Right cardiac atrium (tissue), 5 donors: ENCODE measurements at regions not wholly inside any gene's neighbourhood (a gene's known extent, or its start where the extent isn't known, plus 50 kb on each side); places are given as distances from the start of the nearest gene placed in this dataset.
"Not testable (repeated sequence)": the region's sequence is repeated elsewhere in the genome, so short reads cannot be mapped to it uniquely, and the experiment has no call there.

Source experiments
- ATAC-seq, 2 donors: fragments of 200-7000 bp; cut with Tn5 transposase; one replicate each; pipeline versions ENCODE4 v1.8.0 to v1.9.1; 2020; ENCODE audit warnings: moderate library complexity in 2 of 2, mild to moderate bottlenecking in 1 of 2
- DNase-seq, 3 donors: peaks; one replicate each; pipeline ENCODE4 v3.0.0-alpha.2; 2020
- H3K27ac ChIP-seq: one replicate; pipeline ENCODE4 v1.5.1; 2013; ENCODE audit warnings: mild to moderate bottlenecking, low read length, control low read depth, moderate library complexity
- H3K27me3 ChIP-seq: one replicate; pipeline ENCODE4 v1.6.1; 2013; ENCODE audit not compliant: control insufficient read depth, insufficient read depth
- H3K4me1 ChIP-seq: one replicate; pipeline ENCODE4 v1.6.1; 2013; ENCODE audit warnings: low read length; ENCODE audit not compliant: control insufficient read depth, insufficient read depth
- H3K4me3 ChIP-seq: one replicate; pipeline ENCODE4 v1.5.1; 2013; ENCODE audit warnings: low read length, control low read depth
- H3K9me3 ChIP-seq: one replicate; pipeline ENCODE4 v1.6.1; 2013; ENCODE audit warnings: low read length; ENCODE audit not compliant: control insufficient read depth
- WGBS: extraction: QIAGEN DNeasy Blood & Tissue Kit; methylation state at CpG from one replicate; pipeline ENCODE4 v1.1.7; 2013; 5-methylcytosine and 5-hydroxymethylcytosine counted together
- intact Hi-C, 4 donors: fragments of 100-400 bp; cut with DNase I; formaldehyde crosslinking; loops; one replicate each; pipeline versions ENCODE4 v1.11.0 to v1.14.0; 2022 to 2023
- donor health status: healthy with polysubstance abuse.
- donor health status: DM: no; HTN: yes; CAD: no.
- donor health status: DM: no; HTN: no; CAD: no.
- donor health status: DM: no; HTN: yes; CAD: no; lungs with severe emphysema.
- donor health status: DM: yes; HTN: yes; CAD: no.

DNA sequence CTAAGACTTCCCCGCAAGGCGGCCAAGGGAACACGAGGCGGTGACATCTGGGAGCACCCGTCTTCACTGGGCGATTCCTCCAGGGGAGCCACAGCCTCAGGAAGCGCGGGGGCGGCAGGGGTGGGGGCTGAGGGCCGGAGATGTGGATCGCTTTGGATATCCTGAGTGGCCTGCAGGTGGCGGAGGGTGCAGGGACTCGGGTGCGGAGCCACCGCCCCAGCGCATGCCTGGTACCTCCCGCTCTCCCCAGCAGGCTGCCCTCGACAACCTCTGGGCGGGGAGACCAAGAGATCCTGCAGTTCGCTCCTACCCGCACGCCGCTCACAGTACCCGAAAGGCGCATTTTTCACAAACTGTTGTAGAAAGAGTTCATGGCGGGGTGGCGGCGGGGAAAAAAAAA, 201.4 kb upstream of the PRKX start:
- ATAC-seq, H3K4me1 ChIP-seq, H3K4me3 ChIP-seq, H3K27ac ChIP-seq, H3K9me3 ChIP-seq, intact Hi-C loops, DNase-seq, H3K27me3 ChIP-seq: not testable (repeated sequence)
- no CpG with 5 or more reads among the region's 28 CpGs for WGBS

- H3K4me3 ChIP-seq, ATAC-seq, H3K4me1 ChIP-seq, H3K27me3 ChIP-seq, intact Hi-C loops, H3K9me3 ChIP-seq, DNase-seq, H3K27ac ChIP-seq: not testable (repeated sequence)
- no CpG with 5 or more reads among the region's 13 CpGs for WGBS
Observed at GRCh38 chrX:3914059-3914458, 200.6 kb upstream of the PRKX start.

DNA sequence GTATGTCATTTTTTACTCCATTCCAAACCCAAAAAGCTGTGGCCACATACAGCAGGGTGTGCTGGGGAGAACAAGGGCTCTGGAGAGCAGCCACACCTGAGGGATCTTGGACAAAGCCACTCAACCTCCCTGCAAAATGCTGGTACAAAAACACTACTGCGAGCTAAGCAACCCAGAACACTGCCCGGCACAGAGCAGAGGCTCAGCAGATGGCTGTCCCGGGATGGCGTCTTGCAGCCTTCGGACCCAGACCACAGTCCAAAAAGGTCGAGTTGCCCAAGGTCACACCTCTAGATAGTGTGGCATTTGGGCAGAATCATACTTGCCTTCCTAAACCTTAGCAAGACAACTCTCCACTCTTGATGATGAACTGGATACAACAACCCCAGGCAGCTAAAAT, 197.6 kb upstream of the PRKX start:
- intact Hi-C loops, H3K27me3 ChIP-seq, DNase-seq, H3K4me3 ChIP-seq, H3K27ac ChIP-seq, ATAC-seq, H3K4me1 ChIP-seq, H3K9me3 ChIP-seq: not testable (repeated sequence)
- WGBS, result no CpG with 5 or more reads among the region's 6 CpGs

GRCh38 chrX:3910611-3911010, 197.2 kb upstream of the PRKX start:
- ATAC-seq, intact Hi-C loops, DNase-seq, H3K9me3 ChIP-seq, H3K4me3 ChIP-seq, H3K27me3 ChIP-seq, H3K4me1 ChIP-seq, H3K27ac ChIP-seq: not testable (repeated sequence)
- no CpG with 5 or more reads among the region's 5 CpGs for WGBS

GRCh38 chrX:3905522-3906258, 192.2 kb upstream of the PRKX start:
- DNase-seq, H3K9me3 ChIP-seq, H3K27me3 ChIP-seq, H3K4me3 ChIP-seq, intact Hi-C loops, H3K4me1 ChIP-seq, H3K27ac ChIP-seq, ATAC-seq: not testable (repeated sequence)
- WGBS, result 97% methylated on average over 3 of the region's 19 CpGs

GRCh38 chrX:3902222-3902621, 188.8 kb upstream of the PRKX start:
- ATAC-seq, intact Hi-C loops, H3K27me3 ChIP-seq, H3K4me3 ChIP-seq, H3K9me3 ChIP-seq, H3K4me1 ChIP-seq, H3K27ac ChIP-seq: not testable (repeated sequence)
- WGBS, result 98% methylated on average over 5 of the region's 11 CpGs
- peak in 1 of 3 donors; percentile 3 for DNase-seq

GRCh38 chrX:3896755-3897154, 183.3 kb upstream of the PRKX start:
- H3K9me3 ChIP-seq, H3K27me3 ChIP-seq, intact Hi-C loops, ATAC-seq, H3K27ac ChIP-seq, DNase-seq, H3K4me3 ChIP-seq, H3K4me1 ChIP-seq: not testable (repeated sequence)
- WGBS, result no CpG with 5 or more reads among the region's 4 CpGs

- DNase-seq, H3K4me1 ChIP-seq, H3K9me3 ChIP-seq, H3K4me3 ChIP-seq, intact Hi-C loops, H3K27ac ChIP-seq, ATAC-seq, H3K27me3 ChIP-seq: not testable (repeated sequence)
- WGBS, result no CpG with 5 or more reads among the region's 5 CpGs
Observed at GRCh38 chrX:3882553-3882920, 169.1 kb upstream of the PRKX start.

GRCh38 chrX:3881898-3882552, 168.6 kb upstream of the PRKX start:
- H3K27ac ChIP-seq, H3K9me3 ChIP-seq, DNase-seq, intact Hi-C loops, H3K27me3 ChIP-seq, H3K4me1 ChIP-seq, H3K4me3 ChIP-seq: not testable (repeated sequence)
- ATAC-seq, result peak; percentile 69 to 95
- no CpG with 5 or more reads among the region's 91 CpGs for WGBS

- intact Hi-C loops, H3K27ac ChIP-seq, H3K4me1 ChIP-seq, H3K27me3 ChIP-seq, H3K4me3 ChIP-seq, DNase-seq, H3K9me3 ChIP-seq: not testable (repeated sequence)
- no CpG with 5 or more reads among the region's 63 CpGs for WGBS
- ATAC-seq, result peak in 1 of 2 donors; percentile 43
Observed at GRCh38 chrX:3881255-3881895, 167.9 kb upstream of the PRKX start.

DNA sequence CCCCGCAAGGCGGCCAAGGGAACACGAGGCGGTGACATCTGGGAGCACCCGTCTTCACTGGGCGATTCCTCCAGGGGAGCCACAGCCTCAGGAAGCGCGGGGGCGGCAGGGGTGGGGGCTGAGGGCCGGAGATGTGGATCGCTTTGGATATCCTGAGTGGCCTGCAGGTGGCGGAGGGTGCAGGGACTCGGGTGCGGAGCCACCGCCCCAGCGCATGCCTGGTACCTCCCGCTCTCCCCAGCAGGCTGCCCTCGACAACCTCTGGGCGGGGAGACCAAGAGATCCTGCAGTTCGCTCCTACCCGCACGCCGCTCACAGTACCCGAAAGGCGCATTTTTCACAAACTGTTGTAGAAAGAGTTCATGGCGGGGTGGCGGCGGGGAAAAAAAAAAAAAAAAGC, 162.9 kb upstream of the PRKX start:
- no CpG with 5 or more reads among the region's 28 CpGs for WGBS
- H3K27ac ChIP-seq, intact Hi-C loops: not testable (repeated sequence)

More for the DNA sequence above, 162.9 kb upstream of the PRKX start:
- H3K4me3 ChIP-seq, H3K27me3 ChIP-seq, H3K4me1 ChIP-seq, H3K9me3 ChIP-seq, ATAC-seq, DNase-seq: not testable (repeated sequence)
